ENCODE measurements at regions not wholly inside any gene's neighbourhood (a gene's known extent, or its start where the extent isn't known, plus 50 kb on each side); places are given as distances from the start of the nearest gene placed in this dataset.
A peak's percentile ranks its signal among the peaks of the same experiment; 100 is the strongest.

DNA sequence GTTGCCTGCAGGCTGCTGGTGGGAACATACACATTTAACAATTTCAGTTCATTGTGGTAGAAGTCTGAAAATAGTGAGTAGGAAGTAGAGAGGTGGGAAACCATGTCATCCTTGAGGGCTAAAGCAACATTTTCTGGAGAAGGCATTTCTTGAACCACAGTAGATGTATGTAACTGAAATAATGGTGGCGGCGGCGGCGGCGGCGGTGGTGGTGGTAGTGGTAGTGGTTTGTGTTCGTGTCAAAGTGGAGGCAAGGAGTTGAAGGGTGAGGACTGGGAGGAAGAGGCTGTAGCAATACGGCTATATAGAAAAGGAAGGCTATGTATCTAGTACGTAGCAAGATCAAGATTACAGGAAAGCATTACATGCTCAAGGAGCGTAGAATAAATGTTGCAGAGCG lies 1381.6 kb upstream of the TENM3 start:
- DNase-seq = no peak
- peaks cover 18% of the 10 kb centered on the region for H3K4me1 ChIP-seq
- TF ChIP-seq, protein P1, sequence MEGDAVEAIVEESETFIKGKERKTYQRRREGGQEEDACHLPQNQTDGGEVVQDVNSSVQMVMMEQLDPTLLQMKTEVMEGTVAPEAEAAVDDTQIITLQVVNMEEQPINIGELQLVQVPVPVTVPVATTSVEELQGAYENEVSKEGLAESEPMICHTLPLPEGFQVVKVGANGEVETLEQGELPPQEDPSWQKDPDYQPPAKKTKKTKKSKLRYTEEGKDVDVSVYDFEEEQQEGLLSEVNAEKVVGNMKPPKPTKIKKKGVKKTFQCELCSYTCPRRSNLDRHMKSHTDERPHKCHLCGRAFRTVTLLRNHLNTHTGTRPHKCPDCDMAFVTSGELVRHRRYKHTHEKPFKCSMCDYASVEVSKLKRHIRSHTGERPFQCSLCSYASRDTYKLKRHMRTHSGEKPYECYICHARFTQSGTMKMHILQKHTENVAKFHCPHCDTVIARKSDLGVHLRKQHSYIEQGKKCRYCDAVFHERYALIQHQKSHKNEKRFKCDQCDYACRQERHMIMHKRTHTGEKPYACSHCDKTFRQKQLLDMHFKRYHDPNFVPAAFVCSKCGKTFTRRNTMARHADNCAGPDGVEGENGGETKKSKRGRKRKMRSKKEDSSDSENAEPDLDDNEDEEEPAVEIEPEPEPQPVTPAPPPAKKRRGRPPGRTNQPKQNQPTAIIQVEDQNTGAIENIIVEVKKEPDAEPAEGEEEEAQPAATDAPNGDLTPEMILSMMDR (IDR thresholded peaks at IDR 0.05; ENCODE audit: low read depth, low read length) = no peak
- H3K27me3 ChIP-seq = no peaks in the 10 kb centered on the region
- no peak overlapping the region for H3K4me3 ChIP-seq (ENCODE audit: low read depth, low read length)
- H3K9me3 ChIP-seq = no peaks in the 10 kb centered on the region
- H3K36me3 ChIP-seq = no peaks in the 10 kb centered on the region

DNA sequence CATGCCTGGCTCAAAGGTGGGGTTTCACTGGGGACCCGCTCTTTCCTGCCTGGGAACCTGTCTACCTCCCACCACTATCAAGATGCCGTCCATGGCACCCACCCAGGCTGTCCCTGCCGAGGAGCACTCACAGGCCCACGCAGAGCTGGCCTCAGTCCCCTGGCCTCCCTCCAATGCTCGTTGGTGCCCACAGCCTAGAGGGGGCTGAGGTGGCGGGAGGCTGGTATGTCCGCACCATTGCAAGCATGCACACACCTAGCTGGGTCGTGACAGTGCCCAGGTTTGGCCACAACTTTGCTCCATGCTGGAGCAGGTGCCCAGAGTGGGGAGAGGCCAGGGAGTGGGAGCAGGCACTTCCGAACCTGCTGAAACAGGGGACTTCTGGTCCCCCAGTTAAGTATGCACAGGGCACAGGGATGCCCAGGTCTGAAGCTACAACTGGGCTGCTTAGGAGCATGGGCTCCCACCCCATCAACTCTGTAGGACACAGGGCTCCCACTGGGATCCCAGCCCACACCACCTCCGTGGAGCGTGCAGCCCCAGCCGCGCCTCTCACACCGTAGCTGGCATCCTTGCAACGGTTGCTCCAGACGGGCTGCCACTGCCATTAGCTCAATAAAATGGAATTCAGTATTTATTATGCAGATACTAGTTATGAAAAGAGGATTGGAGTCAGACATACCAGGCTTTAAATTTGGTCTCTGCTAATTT lies 1376.1 kb upstream of the TENM3 start:
- TF ChIP-seq, protein P1 (IDR thresholded peaks at IDR 0.05; ENCODE audit: low read depth, low read length) = no peak
- Histone ChIP-seq H3K27me3 (no peaks in the 10 kb centered on the region), H3K4me3 (ENCODE audit: low read depth, low read length) (no peak overlapping the region), H3K9me3 (no peaks in the 10 kb centered on the region), H3K4me1 (peaks cover 2% of the 10 kb centered on the region; the same call in 1 of the 2 replicates), H3K36me3 (no peaks in the 10 kb centered on the region)
- DNase-seq = no peak

DNA sequence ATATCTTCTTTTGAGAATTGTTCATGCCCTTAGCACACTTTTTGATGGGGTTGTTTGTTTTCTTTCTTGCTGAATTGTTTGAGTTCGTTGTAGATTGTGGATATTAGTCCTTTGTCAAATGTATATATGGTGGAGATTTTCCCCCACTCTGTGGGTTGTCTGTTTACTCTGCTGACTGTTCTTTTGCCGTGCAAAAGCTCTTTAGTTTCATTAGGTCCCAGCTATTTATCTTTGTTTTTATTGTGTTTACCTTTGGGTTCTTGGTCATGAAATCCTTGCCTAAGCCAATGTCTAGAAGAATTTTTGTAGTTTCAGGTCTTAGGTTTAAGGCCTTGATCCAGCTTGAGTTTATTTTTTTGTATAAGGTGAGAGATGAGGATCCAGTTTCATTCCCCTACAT lies 1372.6 kb upstream of the TENM3 start:
- Histone ChIP-seq H3K27me3 (no peaks in the 10 kb centered on the region), H3K4me1 (no peaks in the 10 kb centered on the region), H3K9me3 (no peaks in the 10 kb centered on the region), H3K4me3 (ENCODE audit: low read depth, low read length) (no peak overlapping the region), H3K36me3 (no peaks in the 10 kb centered on the region)
- DNase-seq = no peak
- TF ChIP-seq, protein P1 (IDR thresholded peaks at IDR 0.05; ENCODE audit: low read depth, low read length) = no peak

DNA sequence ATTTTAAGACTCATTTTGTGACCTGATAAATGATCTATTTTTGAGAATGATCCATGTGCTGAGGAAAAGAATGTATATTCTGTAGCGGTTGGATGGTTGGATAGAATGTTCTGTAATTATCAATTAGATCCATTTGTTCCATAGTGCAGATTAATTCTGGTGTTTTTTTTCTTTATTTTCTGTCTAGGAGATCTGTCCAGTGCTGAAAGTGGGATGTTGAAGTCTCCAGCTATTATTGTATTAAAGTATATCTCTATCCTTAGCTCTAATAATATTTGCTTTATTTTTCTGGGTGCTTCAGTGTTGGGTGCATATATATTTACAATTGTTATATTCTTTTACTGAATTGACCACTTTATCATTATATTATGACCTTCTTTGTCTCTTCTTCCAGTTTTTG lies 1344.9 kb upstream of the TENM3 start:
- no peak overlapping the region for H3K4me3 ChIP-seq (ENCODE audit: low read depth, low read length)
- H3K4me1 ChIP-seq = no peaks in the 10 kb centered on the region
- TF ChIP-seq, protein P1 (IDR thresholded peaks at IDR 0.05; ENCODE audit: low read depth, low read length) = no peak
- H3K27me3 ChIP-seq = no peaks in the 10 kb centered on the region
- no peaks in the 10 kb centered on the region for H3K9me3 ChIP-seq
- DNase-seq = no peak
- no peaks in the 10 kb centered on the region for H3K36me3 ChIP-seq

DNA sequence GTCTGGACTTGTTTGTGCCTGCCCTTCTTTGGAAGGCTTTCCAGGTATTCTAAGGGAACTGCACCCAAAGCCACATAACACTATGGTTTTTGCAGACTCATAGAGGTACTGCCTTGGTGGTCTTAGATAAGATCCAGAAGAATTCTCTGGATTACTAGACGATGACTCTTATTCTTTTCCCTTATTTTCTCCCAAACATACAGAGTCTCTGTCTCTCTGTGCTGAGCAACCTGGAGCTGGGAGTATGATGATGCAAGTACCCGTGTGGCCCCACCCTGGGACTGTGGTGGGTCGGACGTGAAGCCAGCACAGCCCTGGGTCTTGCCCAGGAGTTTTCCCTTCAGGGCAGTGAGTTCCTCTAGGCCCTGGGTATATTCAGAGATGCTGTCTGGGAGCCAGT lies 1342.4 kb upstream of the TENM3 start:
- TF ChIP-seq, protein P1 (IDR thresholded peaks at IDR 0.05; ENCODE audit: low read depth, low read length) = no peak
- Histone ChIP-seq H3K27me3 (no peaks in the 10 kb centered on the region), H3K36me3 (no peaks in the 10 kb centered on the region), H3K4me1 (no peaks in the 10 kb centered on the region), H3K9me3 (no peaks in the 10 kb centered on the region), H3K4me3 (ENCODE audit: low read depth, low read length) (no peak overlapping the region)
- DNase-seq = no peak

DNA sequence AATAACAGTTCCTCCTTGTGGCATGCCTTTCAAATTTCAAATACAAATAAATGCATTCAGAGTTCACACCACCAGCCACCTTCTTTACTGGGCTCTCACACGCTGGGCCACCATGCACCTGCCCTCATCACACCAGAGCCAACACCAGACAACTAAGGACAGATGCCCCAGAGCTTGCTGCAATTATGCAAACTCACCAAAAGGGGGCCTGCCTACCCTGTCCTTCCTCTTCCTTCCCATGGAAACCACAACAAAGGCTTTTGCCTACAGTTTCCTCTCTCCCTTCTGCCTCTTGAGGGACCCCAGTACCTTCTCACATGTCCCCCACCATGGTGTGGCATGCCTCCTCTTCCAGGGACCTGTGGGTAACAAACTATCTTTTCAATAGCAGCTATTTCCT lies 1333.9 kb upstream of the TENM3 start:
- TF ChIP-seq, protein P1 (IDR thresholded peaks at IDR 0.05; ENCODE audit: low read depth, low read length) = peak; percentile 69
- Histone ChIP-seq H3K36me3 (no peaks in the 10 kb centered on the region), H3K4me3 (ENCODE audit: low read depth, low read length) (no peak overlapping the region), H3K4me1 (peaks cover 9% of the 10 kb centered on the region), H3K9me3 (no peaks in the 10 kb centered on the region), H3K27me3 (no peaks in the 10 kb centered on the region)
- peak; percentile 31 for DNase-seq
